OCI-LY1 (cell line): ENCODE measurements at regions not wholly inside any gene's neighbourhood (a gene's known extent, or its start where the extent isn't known, plus 50 kb on each side); places are given as distances from the start of the nearest gene placed in this dataset.

Experiments
- CTCF ChIP-seq: fragments of 200-600 bp; sonication (generic), shearing (Covaris generic); IDR thresholded peaks from 2 replicates; pipeline ENCODE4 v1.5.1; 2017; ENCODE audit warnings: mild to moderate bottlenecking, antibody characterized with exemption, low read length, moderate library complexity, mixed read lengths
- EZH2 ChIP-seq: fragments of 200-600 bp; sonication (generic), shearing (Covaris generic); IDR thresholded peaks from 2 replicates; pipeline ENCODE4 v1.8.0; 2017; ENCODE audit warnings: borderline replicate concordance, mixed run types, mild to moderate bottlenecking, antibody characterized with exemption, low read length, moderate library complexity, mixed read lengths

GRCh38 chr13:47110141-47110540 lies 213.3 kb upstream of the HTR2A start:
- TF ChIP-seq CTCF, result no peak
- TF ChIP-seq EZH2, result no peak
